H7 (cell line): ENCODE measurements at regions not wholly inside any gene's neighbourhood (a gene's known extent, or its start where the extent isn't known, plus 50 kb on each side); places are given as distances from the start of the nearest gene placed in this dataset.

Source experiments
- DNase-seq: peaks from one replicate; pipeline ENCODE4 v3.0.0; 2012
- H3K27me3 ChIP-seq: 2 replicates; pipeline ENCODE4 v1.6.0; 2011; ENCODE audit warnings: mild to moderate bottlenecking, low read length; ENCODE audit not compliant: control insufficient read depth, insufficient read depth
- H3K36me3 ChIP-seq: replicated peaks from 2 replicates; pipeline ENCODE4 v1.5.1; 2011; ENCODE audit warnings: low read length; ENCODE audit not compliant: control insufficient read depth, insufficient read depth
- H3K4me3 ChIP-seq: 2 replicates; pipeline ENCODE4 v1.5.1; 2011; ENCODE audit warnings: low read depth, mild to moderate bottlenecking, control low read depth, low read length, moderate library complexity; ENCODE audit not compliant: insufficient read depth

DNA sequence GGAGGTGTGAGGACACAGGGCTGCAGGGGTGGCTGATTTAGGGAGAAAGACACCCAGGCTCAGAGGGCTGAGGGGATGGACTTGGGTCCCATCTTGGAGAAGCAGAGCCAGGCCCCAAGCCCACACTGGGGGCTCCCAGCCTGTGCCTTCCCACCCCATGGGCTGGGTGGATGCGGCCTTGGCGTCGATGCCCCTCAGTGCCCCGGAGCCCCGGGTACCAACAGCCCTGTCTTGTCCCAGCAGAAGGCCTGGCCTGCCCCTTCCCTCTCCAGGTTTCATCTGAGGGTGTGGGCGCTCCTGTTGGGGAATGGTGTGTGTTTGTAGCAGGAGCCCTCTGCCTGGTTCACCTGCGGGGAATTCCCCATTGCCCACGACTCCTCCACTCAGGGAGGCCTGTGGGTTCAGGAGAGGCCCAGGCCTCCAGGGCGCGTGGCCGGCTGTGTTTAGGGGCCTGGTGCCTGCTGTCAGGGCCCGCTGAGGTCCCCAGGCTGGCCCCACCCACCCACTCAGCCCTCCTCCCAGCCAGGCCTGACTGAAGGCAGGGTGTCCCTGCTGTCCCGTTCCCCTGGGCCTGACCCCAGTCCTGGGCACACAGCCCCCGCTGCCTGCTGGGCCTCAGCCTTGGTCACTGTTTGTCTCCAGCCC is 51.1 kb upstream of the BEGAIN start:
- no peaks in the 10 kb centered on the region for H3K36me3 ChIP-seq
- DNase-seq: peak; percentile 47
- H3K27me3 ChIP-seq: no peaks in the 10 kb centered on the region
- H3K4me3 ChIP-seq: no peak overlapping the region

DNA sequence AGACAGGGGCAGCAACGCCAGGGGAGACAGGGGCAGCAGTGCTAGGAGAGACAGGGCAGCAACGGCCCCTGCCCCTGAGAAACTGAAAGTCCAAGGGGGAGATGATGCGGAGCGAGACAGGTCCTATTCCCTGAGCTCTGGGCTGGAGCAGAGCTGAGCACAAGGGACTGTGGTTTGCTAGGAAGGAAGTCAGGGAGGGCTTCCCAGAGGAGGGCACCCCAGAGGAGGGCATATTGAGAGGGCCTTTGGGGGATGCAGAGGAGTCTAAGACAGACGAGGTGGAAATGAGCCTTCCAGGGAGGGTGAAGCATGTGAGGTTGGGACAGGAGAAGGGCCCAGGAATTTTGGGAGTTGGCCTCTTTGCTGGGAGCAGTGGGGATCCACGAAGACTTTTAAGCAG is 52.1 kb upstream of the BEGAIN start:
- Histone ChIP-seq H3K4me3 (no peak overlapping the region), H3K36me3 (no peaks in the 10 kb centered on the region), H3K27me3 (no peaks in the 10 kb centered on the region)
- DNase-seq: peak; percentile 42

DNA sequence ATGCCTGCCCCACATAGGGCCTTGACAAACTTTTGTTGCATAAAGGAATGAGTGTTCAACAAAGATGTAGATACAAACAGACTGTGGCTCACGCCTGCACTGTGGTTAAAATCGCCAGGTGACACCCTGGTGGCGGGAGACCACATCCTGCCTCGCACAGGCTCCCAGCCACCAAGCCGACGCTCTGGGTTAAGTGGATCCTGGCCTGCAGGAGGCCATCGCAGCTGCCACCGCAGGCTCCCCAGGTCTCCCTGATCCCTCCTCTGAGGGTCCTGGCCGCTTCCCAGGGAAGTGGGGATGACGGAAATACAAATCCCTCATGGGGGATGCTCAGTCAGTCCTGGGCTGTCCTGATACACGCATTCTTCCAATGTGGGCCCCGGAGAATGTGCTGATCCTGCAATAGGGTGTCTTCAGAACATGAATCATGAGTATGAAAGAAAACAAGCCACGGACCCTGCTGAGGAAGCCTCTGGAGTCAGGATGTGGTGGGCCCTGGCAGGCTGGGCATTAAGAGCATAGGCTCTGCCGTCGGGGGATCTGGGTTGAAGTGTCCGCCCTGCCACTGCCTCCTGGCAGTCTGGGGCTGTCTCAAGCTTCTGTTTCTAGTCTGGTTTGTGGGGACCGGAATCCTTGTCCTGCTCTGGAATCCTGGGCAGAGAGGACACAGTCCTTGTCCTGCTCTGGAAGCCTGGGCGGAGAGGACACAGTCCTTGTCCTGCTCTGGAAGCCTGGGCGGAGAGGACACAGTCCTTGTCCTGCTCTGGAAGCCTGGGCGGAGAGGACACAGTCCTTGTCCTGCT is 53.5 kb upstream of the BEGAIN start:
- peak; percentile 46 for DNase-seq
- no peaks in the 10 kb centered on the region; the same call in 1 of the 2 replicates for H3K27me3 ChIP-seq
- no peaks in the 10 kb centered on the region for H3K36me3 ChIP-seq
- H3K4me3 ChIP-seq: no peak overlapping the region

DNA sequence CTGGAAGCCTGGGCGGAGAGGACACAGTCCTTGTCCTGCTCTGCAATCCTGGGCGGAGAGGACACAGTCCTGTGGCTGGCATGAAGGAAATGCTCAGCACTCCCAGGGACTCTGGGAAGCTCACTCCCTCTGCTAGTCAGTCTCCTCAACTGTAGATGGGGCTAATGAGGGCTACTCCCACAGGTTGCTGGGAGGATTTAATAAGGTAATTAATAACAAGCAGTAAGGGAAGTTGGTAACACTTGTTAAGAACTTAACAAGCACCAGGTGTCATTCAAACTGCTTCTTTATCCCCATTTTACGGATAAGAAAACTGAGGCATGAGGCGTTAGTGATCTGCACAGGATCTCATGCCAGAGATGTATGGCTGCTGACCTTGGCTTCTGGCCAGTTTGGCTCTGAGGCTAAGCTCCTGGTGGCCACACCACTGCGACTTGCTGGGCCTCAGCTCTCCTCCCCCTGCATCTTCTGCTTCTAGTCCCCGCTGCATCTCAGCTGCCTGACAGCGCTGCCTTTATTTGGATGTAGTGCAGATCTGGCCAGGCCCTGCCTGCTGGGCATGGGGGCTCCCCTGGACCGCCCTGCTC is 54.1 kb upstream of the BEGAIN start:
- Histone ChIP-seq H3K36me3 (no peaks in the 10 kb centered on the region), H3K27me3 (no peaks in the 10 kb centered on the region; the same call in 1 of the 2 replicates), H3K4me3 (no peak overlapping the region)
- peak; percentile 61 for DNase-seq

DNA sequence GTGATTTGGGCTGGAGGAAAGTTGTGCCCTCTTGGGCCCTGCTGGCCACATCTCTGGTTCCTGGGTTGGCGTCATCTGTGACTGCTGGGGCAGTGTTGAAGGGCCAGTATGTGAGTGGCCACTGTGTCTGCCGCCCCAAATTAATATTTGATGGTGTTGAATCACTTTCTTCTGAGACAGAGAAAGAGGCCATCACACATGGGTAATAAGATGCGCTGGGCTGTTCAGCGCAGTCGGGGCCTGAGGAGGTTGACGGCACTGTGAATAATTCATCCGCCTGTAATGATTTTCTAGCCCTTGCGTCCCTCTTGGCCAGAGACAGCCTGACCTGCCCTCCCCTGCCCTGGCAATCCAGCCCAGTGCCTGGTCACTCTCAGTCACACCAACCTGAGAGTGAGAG is 56.2 kb upstream of the BEGAIN start:
- no peak overlapping the region for H3K4me3 ChIP-seq
- H3K27me3 ChIP-seq: no peaks in the 10 kb centered on the region; the same call in 1 of the 2 replicates
- no peaks in the 10 kb centered on the region for H3K36me3 ChIP-seq
- DNase-seq: no peak

DNA sequence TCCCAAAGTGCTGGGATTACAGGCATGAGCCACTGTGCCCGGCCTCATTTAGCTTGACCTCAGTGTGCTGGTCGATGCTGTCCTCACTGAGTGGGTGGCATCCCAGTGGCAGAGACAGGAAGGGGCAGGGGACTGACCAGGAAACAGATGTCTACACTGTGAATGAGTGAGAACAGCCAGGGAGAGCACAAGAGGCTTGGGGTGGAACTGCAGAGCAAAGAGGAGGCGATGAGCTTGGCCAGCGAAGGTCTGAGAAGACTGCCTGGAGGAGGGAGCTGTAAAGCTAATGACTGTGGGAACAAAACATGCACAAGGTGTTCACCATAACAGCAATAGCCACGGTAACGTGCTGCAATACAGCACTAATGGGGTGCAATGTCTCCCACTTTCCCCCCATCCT is 57.2 kb upstream of the BEGAIN start:
- Histone ChIP-seq H3K36me3 (no peaks in the 10 kb centered on the region), H3K4me3 (no peak overlapping the region), H3K27me3 (no peaks in the 10 kb centered on the region; the same call in 1 of the 2 replicates)
- DNase-seq: peak; percentile 43

DNA sequence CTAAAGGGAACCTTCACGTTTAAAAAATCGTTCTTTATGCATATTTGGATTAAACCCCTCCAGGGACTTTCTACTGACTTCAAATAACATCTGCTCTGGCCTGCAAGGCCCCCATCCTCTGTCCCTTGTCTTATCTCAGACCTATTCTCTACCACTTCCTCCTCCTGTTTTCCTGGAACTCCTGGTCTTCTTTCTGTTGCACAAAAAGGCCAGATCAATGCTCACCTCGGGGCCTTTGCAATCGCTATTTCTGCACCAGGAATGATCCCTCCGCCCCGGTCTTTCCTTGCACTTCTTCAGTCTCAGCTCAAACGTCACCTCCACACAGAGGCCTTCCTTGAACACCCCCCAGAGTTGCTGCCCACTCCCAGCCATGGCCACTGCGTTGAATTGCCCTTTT is 57.6 kb upstream of the BEGAIN start:
- Histone ChIP-seq H3K36me3 (no peaks in the 10 kb centered on the region), H3K27me3 (no peaks in the 10 kb centered on the region; the same call in 1 of the 2 replicates), H3K4me3 (no peak overlapping the region)
- DNase-seq: peak; percentile 23

DNA sequence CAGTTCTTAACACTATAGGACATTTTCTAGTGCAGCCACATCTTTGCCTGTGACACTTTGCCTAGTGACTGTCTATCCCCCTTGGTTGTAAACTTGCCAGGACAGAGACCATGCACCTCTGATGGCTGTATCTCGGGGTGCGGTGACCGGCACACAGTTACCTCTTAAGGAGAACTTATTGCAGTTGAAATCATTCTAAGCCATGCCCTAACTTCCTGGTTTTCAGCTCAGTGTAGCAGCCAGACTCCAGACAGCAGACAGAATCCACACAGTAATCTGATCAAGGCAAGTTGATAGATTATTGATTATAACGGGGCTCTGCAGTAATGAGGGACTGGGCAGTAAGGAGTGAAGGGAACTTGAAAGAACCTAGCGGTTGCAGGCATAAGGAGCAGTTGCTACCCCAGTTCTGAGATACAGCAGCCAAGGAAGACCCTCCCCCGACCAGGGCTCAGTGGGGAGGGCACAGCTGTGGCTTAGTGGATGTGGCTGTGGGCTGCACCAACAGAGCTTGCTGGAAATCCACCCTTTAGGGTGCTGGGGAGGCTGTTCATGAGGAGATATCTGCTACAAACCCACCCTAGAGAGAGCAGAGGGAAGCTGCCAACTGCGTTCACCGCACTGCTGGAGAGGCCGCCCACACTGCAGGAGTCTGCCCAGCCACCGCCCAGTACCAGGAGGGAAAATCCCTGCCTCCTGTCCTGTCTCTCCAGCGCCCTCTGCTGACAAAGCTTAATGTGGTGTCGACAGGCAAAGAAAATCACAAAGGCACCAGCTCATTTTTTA is 58.2 kb upstream of the BEGAIN start:
- Histone ChIP-seq H3K36me3 (no peaks in the 10 kb centered on the region), H3K4me3 (no peak overlapping the region), H3K27me3 (no peaks in the 10 kb centered on the region; the same call in 1 of the 2 replicates)
- peak; percentile 93 for DNase-seq

DNA sequence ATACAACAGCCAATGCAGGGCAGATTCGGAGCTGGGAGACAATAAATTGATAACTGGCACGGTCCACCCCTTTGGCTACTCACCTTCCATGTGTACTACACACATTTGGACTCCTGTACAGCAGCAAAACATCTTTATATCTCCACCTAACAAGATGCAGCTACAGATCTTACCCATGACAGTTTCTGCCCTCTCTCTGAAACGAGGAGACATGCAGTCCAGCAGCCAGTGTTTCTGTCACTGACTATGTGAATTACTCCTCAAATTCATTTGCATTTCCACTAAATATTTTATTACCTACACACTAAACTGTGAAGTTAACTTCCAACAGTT is 58.7 kb upstream of the BEGAIN start:
- Histone ChIP-seq H3K36me3 (no peaks in the 10 kb centered on the region), H3K4me3 (no peak overlapping the region), H3K27me3 (no peaks in the 10 kb centered on the region; the same call in 1 of the 2 replicates)
- no peak for DNase-seq

DNA sequence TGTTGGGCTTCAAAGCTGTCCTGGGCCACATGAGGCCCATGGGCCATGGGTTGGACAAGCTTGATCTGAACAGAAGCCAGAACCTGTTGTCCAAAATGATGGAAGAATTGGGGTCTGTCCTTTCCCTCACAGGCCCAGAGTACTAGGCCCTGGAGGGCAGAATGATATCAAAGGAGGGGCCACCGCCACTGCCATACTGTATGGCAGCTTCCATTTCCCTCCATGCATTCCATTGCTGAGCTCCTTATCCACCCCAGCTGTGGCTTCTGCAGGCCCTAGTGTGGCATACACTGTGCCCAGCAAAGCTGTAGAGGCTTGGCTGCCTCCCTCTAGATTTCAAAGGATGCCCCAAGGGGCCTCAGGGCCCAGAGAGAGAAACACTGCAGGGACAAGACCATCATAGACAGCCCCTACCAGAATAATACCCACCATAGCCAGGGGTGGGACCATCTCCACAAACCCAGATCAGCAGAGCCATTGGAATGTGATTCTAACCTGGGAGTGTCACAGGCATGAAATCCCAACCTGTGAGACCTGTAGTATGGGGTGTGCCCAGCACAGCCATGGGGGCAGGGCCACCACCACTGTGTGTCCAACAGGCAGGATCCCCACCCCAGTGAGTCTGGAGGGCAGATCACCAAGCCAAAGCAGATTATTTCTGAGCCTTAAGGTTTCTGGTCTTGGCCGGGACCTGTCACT is 61.4 kb upstream of the BEGAIN start:
- Histone ChIP-seq H3K27me3 (no peaks in the 10 kb centered on the region; the same call in none of the 2 replicates), H3K4me3 (no peak overlapping the region), H3K36me3 (no peaks in the 10 kb centered on the region)
- no peak for DNase-seq

DNA sequence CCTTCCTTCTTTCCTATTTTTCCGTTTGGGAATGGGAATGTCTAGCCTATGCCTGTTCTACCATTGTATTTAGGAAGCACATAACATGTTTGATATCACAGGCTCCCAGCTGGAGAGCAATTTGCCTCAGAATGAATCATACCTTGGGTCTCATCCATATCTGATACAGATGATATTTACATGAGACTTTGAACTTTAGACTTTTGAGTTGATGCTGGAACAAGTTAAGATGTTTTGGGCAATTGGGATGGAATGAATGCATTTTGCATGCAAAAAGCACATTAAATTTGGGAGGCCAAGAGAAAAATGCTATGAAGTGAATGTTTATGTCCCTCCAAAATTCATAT is 61.9 kb upstream of the BEGAIN start:
- DNase-seq: no peak
- H3K27me3 ChIP-seq: peaks cover 4% of the 10 kb centered on the region
- no peak overlapping the region for H3K4me3 ChIP-seq
- H3K36me3 ChIP-seq: no peaks in the 10 kb centered on the region

DNA sequence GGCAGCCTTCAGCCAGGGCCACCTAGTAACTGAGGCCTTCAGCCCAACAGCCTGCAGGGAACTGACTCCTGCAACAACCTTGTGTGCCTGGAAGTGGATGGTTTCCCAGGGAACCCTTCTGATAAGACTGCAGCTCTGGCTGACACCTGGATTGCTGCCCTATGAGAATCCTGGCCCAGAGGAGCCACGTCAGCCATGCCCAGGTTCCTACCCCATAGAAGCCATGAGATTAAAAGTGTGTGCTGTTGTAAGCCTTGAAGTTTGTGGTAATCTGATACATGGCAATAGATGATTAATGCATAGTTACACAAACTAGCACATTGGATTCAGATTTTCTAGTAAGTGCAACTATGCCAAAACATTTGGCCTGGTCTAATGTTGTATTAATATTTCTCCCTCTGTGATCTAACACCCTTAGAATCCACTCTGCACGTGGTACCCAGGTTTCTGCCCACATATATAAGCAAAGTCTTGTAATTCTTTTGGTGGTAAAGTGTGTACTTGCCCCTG is 64.8 kb upstream of the BEGAIN start:
- Histone ChIP-seq H3K4me3 (no peak overlapping the region), H3K36me3 (no peaks in the 10 kb centered on the region), H3K27me3 (peaks cover 4% of the 10 kb centered on the region)
- DNase-seq: no peak

DNA sequence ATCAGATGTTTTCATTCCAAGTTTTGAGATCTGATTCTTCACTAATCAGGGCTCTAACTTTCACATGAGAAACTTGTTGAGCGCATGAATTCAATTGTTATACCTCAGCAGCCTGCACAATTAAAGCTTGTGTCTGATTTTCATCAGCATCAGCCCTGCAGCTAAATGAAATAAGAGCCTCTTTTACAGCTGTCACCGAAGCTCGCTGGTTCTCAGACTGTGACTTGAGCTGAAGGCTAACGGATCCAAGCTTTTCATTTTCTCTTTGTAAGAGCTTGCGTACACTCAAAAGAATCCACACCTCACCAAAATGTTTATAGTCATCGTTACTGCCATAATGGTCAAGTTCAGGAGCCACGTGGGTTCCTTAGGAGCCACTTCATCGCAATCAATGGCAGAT is 65.5 kb upstream of the BEGAIN start:
- Histone ChIP-seq H3K27me3 (peaks cover 4% of the 10 kb centered on the region), H3K4me3 (no peak overlapping the region), H3K36me3 (no peaks in the 10 kb centered on the region)
- DNase-seq: no peak

DNA sequence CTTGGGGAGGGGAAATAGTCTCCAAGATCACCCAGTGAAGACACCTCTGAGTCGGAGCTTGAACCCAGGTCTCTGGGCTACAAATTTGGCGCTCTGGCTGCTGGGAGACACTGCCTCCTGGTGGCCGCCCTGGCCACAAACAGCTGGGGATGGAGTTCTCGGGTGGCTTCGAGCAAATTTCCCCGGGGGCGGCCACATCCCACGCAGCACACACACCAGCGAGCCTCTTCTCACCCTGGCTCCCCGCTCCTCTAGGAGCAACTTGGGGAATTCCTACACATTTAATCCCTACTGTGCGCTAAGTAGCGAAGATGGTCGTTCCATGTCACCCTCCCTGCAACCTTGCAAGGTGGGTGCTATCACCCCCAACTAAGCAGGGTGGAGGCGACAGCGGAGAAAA is 66.2 kb upstream of the BEGAIN start:
- H3K27me3 ChIP-seq: peaks cover 4% of the 10 kb centered on the region
- peak; percentile 84 for DNase-seq
- no peak overlapping the region for H3K4me3 ChIP-seq
- no peaks in the 10 kb centered on the region for H3K36me3 ChIP-seq
